HFF-Myc (cell line): ENCODE measurements at regions not wholly inside any gene's neighbourhood (a gene's known extent, or its start where the extent isn't known, plus 50 kb on each side); places are given as distances from the start of the nearest gene placed in this dataset.

ENCODE experiments used
- DNase-seq: peaks from one replicate; pipeline ENCODE4 v3.0.0-alpha.2; 2011; ENCODE audit warnings: low read depth; ENCODE audit errors: extremely low read depth
- H3K4me3 ChIP-seq: replicated peaks from 2 replicates; pipeline ENCODE4 v1.5.1; 2011; ENCODE audit warnings: low read depth, mild to moderate bottlenecking, control low read depth, low read length
- TF ChIP-seq, protein P1 (sequence below): IDR thresholded peaks from 2 replicates; pipeline ENCODE4 v1.5.1; 2012; ENCODE audit warnings: mild to moderate bottlenecking, low read depth, low read length, control low read depth; ENCODE audit errors: missing control alignments

DNA sequence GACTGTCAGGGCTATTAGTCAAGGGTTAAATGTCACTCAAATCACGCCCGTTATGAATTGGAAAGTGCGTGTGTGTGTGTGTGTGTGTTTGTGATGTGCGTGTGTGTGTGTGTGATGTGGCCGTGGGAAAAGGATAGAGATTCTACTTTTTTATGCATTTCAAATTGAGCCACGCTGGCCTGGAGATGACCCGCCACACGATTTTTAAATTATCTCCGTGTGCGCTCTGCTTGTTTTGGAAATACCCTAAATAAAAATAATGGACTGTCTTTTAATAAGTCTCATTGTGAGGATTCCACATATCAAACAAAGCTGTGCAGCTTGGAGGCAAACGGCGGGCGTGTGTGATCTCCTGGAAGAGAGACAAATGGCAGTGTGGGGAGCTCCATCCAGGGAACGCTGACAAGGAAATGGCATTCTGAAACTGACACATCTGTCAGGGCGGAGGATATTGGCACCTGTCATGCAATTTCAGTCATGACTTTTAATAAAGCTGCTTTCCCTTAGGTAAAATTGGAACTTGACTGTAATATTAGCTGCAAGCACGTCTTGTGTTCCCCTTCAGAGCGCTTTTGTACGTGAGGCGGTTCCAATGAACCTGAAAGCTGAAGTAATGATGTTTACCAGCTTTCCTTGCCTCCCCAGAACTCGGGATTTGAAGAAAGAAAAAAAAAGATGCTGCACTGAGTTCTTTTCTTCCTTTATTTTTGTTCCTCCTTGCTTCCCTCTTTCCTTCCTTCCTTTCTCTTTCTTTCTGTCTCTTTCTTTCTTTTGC, 381.8 kb upstream of the SMIM21 start:
- no peak for DNase-seq
- TF ChIP-seq, protein P1, sequence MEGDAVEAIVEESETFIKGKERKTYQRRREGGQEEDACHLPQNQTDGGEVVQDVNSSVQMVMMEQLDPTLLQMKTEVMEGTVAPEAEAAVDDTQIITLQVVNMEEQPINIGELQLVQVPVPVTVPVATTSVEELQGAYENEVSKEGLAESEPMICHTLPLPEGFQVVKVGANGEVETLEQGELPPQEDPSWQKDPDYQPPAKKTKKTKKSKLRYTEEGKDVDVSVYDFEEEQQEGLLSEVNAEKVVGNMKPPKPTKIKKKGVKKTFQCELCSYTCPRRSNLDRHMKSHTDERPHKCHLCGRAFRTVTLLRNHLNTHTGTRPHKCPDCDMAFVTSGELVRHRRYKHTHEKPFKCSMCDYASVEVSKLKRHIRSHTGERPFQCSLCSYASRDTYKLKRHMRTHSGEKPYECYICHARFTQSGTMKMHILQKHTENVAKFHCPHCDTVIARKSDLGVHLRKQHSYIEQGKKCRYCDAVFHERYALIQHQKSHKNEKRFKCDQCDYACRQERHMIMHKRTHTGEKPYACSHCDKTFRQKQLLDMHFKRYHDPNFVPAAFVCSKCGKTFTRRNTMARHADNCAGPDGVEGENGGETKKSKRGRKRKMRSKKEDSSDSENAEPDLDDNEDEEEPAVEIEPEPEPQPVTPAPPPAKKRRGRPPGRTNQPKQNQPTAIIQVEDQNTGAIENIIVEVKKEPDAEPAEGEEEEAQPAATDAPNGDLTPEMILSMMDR, result no peak
- H3K4me3 ChIP-seq, result no peak overlapping the region

DNA sequence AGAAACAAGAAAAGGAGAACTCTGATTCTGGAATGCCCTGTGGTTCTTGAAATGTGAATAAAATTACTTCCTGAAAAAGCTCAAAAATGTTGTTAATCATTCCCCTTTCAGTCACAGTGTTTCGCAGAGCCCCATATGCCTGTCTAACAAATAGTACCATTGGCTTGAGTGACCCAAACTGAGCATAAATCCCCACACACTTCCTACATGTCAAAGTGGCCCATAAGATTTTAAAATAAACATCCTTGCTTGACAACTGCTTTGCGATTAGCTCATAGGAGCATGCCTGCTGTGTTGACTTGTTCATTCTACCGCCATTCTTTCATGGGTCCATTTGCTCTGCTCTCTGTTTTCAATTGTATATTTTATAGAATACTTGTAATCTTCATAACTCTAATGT, 377.8 kb upstream of the SMIM21 start:
- TF ChIP-seq, protein P1, result no peak
- no peak overlapping the region for H3K4me3 ChIP-seq
- DNase-seq, result no peak

- TF ChIP-seq, protein P1, result no peak
- no peak for DNase-seq
- no peak overlapping the region for H3K4me3 ChIP-seq
Observed at GRCh38 chr18:75802681-75803080, 375.2 kb upstream of the SMIM21 start.

GRCh38 chr18:75801178-75801577, 373.7 kb upstream of the SMIM21 start:
- no peak for DNase-seq
- TF ChIP-seq, protein P1, result no peak

DNA sequence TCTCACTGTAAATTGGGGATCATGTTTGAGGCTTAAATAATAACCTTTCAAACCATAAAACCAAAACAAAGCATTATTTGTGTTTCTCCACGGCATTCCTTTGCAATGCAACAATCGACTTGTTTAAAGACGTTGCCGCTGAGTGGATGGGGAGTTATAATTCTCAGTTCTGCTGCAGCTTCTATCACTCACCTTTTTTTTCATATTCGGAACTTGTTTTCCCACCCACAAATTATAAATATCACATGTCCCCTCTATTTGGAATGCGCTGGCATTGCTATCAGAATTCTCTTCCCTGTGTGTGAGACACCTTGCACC, 372.8 kb upstream of the SMIM21 start:
- no peak for DNase-seq
- no peak overlapping the region for H3K4me3 ChIP-seq
- TF ChIP-seq, protein P1, result no peak

More at GRCh38 chr18:75801178-75801577, 373.7 kb upstream of the SMIM21 start:
- H3K4me3 ChIP-seq, result no peak overlapping the region

- H3K4me3 ChIP-seq, result no peak overlapping the region
- TF ChIP-seq, protein P1, result no peak
- no peak for DNase-seq
Observed at GRCh38 chr18:75799449-75800330, 372.2 kb upstream of the SMIM21 start.
